Neuronal stem cell (in vitro differentiated cells): ENCODE measurements at regions not wholly inside any gene's neighbourhood (a gene's known extent, or its start where the extent isn't known, plus 50 kb on each side); places are given as distances from the start of the nearest gene placed in this dataset.

Experiments used
- DNase-seq: peaks from one replicate; pipeline ENCODE4 v3.0.0-alpha.2; 2013; ENCODE audit warnings: low spot score
- H2AFZ ChIP-seq: one replicate; pipeline ENCODE4 v1.6.1; 2013; ENCODE audit warnings: mild to moderate bottlenecking, low read length, inconsistent platforms
- H2AK5ac ChIP-seq: 2 replicates; pipeline ENCODE4 v1.6.1; 2013; ENCODE audit warnings: low read depth, mild to moderate bottlenecking, inconsistent platforms, low read length, moderate library complexity, mixed read lengths
- H2BK120ac ChIP-seq: 2 replicates; pipeline ENCODE4 v1.6.1; 2013; ENCODE audit warnings: low read depth, mild to moderate bottlenecking, inconsistent platforms, low read length, moderate library complexity, mixed read lengths
- H2BK12ac ChIP-seq: one replicate; pipeline ENCODE4 v1.6.1; 2013; ENCODE audit warnings: low read length, inconsistent platforms
- H2BK15ac ChIP-seq: 2 replicates; pipeline ENCODE4 v1.6.1; 2013; ENCODE audit warnings: mild to moderate bottlenecking, low read length, inconsistent platforms, mixed read lengths
- H2BK5ac ChIP-seq: one replicate; pipeline ENCODE4 v1.6.1; 2013; ENCODE audit warnings: inconsistent platforms, mild to moderate bottlenecking, low read length, moderate library complexity
- H3K14ac ChIP-seq: one replicate; pipeline ENCODE4 v1.6.1; 2013; ENCODE audit warnings: low read length, inconsistent platforms
- H3K18ac ChIP-seq: 2 replicates; pipeline ENCODE4 v1.6.1; 2013; ENCODE audit warnings: low read length, inconsistent platforms
- H3K23ac ChIP-seq: 2 replicates; pipeline ENCODE4 v1.6.1; 2013; ENCODE audit warnings: low read depth, mild to moderate bottlenecking, mixed read lengths, low read length, inconsistent platforms; ENCODE audit not compliant: poor library complexity
- H3K27ac ChIP-seq: replicated peaks from 3 replicates; pipeline ENCODE4 v1.5.1; 2013; ENCODE audit warnings: low read length, inconsistent platforms
- H3K27me3 ChIP-seq, 3 experiments: 2 replicates each; pipeline ENCODE4 v1.6.1; 2013; ENCODE audit warnings: low read length in 3 of 3, mild to moderate bottlenecking in 2 of 3, inconsistent platforms in 1 of 3, low read depth in 1 of 3, mixed read lengths in 1 of 3, moderate library complexity in 1 of 3; ENCODE audit not compliant: control insufficient read depth in 3 of 3, insufficient read depth in 3 of 3
- H3K36me3 ChIP-seq, 2 donors: replicated peaks in 1 of 2; 2 replicates each; pipeline ENCODE4 v1.6.1; 2013; ENCODE audit warnings: low read length in 2 of 2; ENCODE audit not compliant: control insufficient read depth in 2 of 2, insufficient read depth in 2 of 2
- H3K4ac ChIP-seq: 2 replicates; pipeline ENCODE4 v1.6.1; 2013; ENCODE audit warnings: inconsistent platforms, mild to moderate bottlenecking, low read length, moderate library complexity
- H3K4me1 ChIP-seq, 2 donors: 1 replicate in 1 of 2; 2 replicates in 1 of 2; pipeline ENCODE4 v1.6.1; 2013; ENCODE audit warnings: low read length in 2 of 2, low read depth in 1 of 2; ENCODE audit not compliant: control insufficient read depth in 2 of 2, insufficient read depth in 1 of 2
- H3K4me2 ChIP-seq: one replicate; pipeline ENCODE4 v1.6.1; 2013; ENCODE audit warnings: mild to moderate bottlenecking, low read length, inconsistent platforms; ENCODE audit not compliant: insufficient read depth, poor library complexity, severe bottlenecking
- H3K4me3 ChIP-seq, 2 donors: 2 replicates each; pipeline ENCODE4 v1.5.1; 2013; ENCODE audit warnings: low read length in 2 of 2, mild to moderate bottlenecking in 2 of 2, inconsistent platforms in 1 of 2, moderate library complexity in 1 of 2
- H3K79me1 ChIP-seq: one replicate; pipeline ENCODE4 v1.6.1; 2013; ENCODE audit warnings: low read depth, mild to moderate bottlenecking, inconsistent platforms, low read length, moderate library complexity
- H3K9ac ChIP-seq: one replicate; pipeline ENCODE4 v1.6.1; 2013; ENCODE audit warnings: mild to moderate bottlenecking, low read depth, low read length, inconsistent platforms; ENCODE audit not compliant: poor library complexity
- H3K9me3 ChIP-seq, 2 donors: replicated peaks in 1 of 2; 2 replicates each; pipeline versions ENCODE3 to v1.6.1; 2013; ENCODE audit warnings: low read length in 2 of 2, mild to moderate bottlenecking in 2 of 2, inconsistent platforms in 1 of 2, low read depth in 1 of 2, mixed read lengths in 1 of 2, moderate library complexity in 1 of 2; ENCODE audit not compliant: control insufficient read depth in 2 of 2, insufficient read depth in 1 of 2
- H4K8ac ChIP-seq: one replicate; pipeline ENCODE4 v1.6.1; 2013; ENCODE audit warnings: low read depth, mild to moderate bottlenecking, inconsistent platforms, low read length, moderate library complexity
- H4K91ac ChIP-seq: one replicate; pipeline ENCODE4 v1.6.1; 2013; ENCODE audit warnings: low read length, low read depth, mild to moderate bottlenecking, inconsistent platforms; ENCODE audit not compliant: poor library complexity
- WGBS, 2 donors: extraction: QIAGEN DNeasy Blood & Tissue Kit; methylation state at CpG; one replicate each; pipeline ENCODE4 v1.1.7; 2013; ENCODE audit warnings: missing lambda C conversion rate in 2 of 2, mixed read lengths in 1 of 2; ENCODE audit not compliant: insufficient read length in 2 of 2, insufficient replicate concordance in 1 of 2; ENCODE audit errors: extremely low coverage in 2 of 2; 5-methylcytosine and 5-hydroxymethylcytosine counted together

GRCh38 chr4:107133965-107134653 is 98.0 kb upstream of the DKK2 start:
- DNase-seq, result no peak
- Histone ChIP-seq H4K91ac (no peak overlapping the region), H2BK12ac (no peak overlapping the region), H3K14ac (no peak overlapping the region), H3K4me2 (no peak overlapping the region), H3K4me3 (no peak overlapping the region), H2AFZ (no peak overlapping the region), H4K8ac (no peak overlapping the region), H3K4ac (no peak overlapping the region), H3K27me3 (no peaks in the 10 kb centered on the region), H3K36me3 (no peaks in the 10 kb centered on the region), H2AK5ac (no peak overlapping the region), H3K4me1 (peaks cover 0 to 1% of the 10 kb centered on the region in 2 donors), H3K18ac (no peak overlapping the region), H2BK5ac (no peak overlapping the region), H3K27ac (no peak overlapping the region), H3K79me1 (no peaks in the 10 kb centered on the region), H2BK15ac (no peak overlapping the region), H3K9ac (no peak overlapping the region), H3K9me3 (no peaks in the 10 kb centered on the region), H3K23ac (no peak overlapping the region), H2BK120ac (no peak overlapping the region)
- no CpG with 5 or more reads among the region's 4 CpGs for WGBS, 2 donors

DNA sequence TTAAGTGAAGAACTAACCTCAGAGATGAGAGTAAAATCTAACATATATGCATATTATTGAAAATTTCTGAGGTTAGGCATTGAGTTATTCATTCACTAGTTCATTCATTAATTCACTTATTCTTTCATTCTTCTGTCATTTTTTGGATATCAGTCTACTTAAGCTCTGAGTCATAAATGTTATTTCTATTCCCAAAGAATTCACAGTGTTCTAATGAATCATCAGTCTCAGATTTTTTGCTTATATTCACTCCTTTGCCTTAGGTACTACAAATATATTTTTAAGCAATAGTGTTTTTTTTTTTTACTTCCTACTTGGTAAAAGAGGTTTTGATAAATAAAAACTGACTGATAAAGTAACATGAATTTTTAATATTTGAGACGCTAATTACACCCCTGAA is 95.2 kb upstream of the DKK2 start:
- Histone ChIP-seq H2BK15ac (no peak overlapping the region), H3K9me3 (no peaks in the 10 kb centered on the region), H4K8ac (no peak overlapping the region), H3K27ac (no peak overlapping the region), H3K23ac (no peak overlapping the region), H4K91ac (no peak overlapping the region), H2BK120ac (no peak overlapping the region), H2BK12ac (no peak overlapping the region), H2AFZ (no peak overlapping the region), H3K36me3 (no peaks in the 10 kb centered on the region), H3K4me3 (no peak overlapping the region), H3K79me1 (no peaks in the 10 kb centered on the region), H2AK5ac (no peak overlapping the region), H3K27me3 (no peaks in the 10 kb centered on the region), H3K9ac (no peak overlapping the region), H3K4me1 (peaks cover 0 to 1% of the 10 kb centered on the region in 2 donors), H3K14ac (no peak overlapping the region), H3K4me2 (no peak overlapping the region), H2BK5ac (no peak overlapping the region), H3K4ac (no peak overlapping the region), H3K18ac (no peak overlapping the region)
- no peak for DNase-seq
- no CpG with 5 or more reads among the region's 1 CpG for WGBS, 2 donors

GRCh38 chr4:107130157-107130556 is 94.0 kb upstream of the DKK2 start:
- no peaks in the 10 kb centered on the region for H3K9me3 ChIP-seq
- H3K14ac ChIP-seq, result no peak overlapping the region
- no CpG with 5 or more reads among the region's 3 CpGs for WGBS, 2 donors
- H3K4me1 ChIP-seq, result peaks cover 0 to 1% of the 10 kb centered on the region in 2 donors
- H2BK15ac ChIP-seq, result no peak overlapping the region
- H2BK120ac ChIP-seq, result no peak overlapping the region
- H3K9ac ChIP-seq, result no peak overlapping the region
- H4K8ac ChIP-seq, result no peak overlapping the region
- no peak overlapping the region for H2AK5ac ChIP-seq
- H3K4me2 ChIP-seq, result no peak overlapping the region
- no peak overlapping the region for H3K4ac ChIP-seq
- no peak for DNase-seq
- H3K36me3 ChIP-seq, result no peaks in the 10 kb centered on the region
- H3K23ac ChIP-seq, result no peak overlapping the region
- no peak overlapping the region for H3K18ac ChIP-seq
- H2BK12ac ChIP-seq, result no peak overlapping the region
- H2BK5ac ChIP-seq, result no peak overlapping the region
- no peak overlapping the region for H2AFZ ChIP-seq
- no peak overlapping the region for H3K4me3 ChIP-seq
- no peaks in the 10 kb centered on the region for H3K27me3 ChIP-seq
- no peak overlapping the region for H4K91ac ChIP-seq
- no peak overlapping the region for H3K27ac ChIP-seq
- no peaks in the 10 kb centered on the region for H3K79me1 ChIP-seq

- Histone ChIP-seq H2BK120ac (no peak overlapping the region), H2AFZ (no peak overlapping the region), H3K23ac (no peak overlapping the region), H3K36me3 (no peaks in the 10 kb centered on the region), H3K18ac (no peak overlapping the region), H3K79me1 (no peaks in the 10 kb centered on the region), H3K9ac (no peak overlapping the region), H3K9me3 (no peaks in the 10 kb centered on the region), H3K14ac (no peak overlapping the region), H4K91ac (no peak overlapping the region), H3K27me3 (no peaks in the 10 kb centered on the region), H4K8ac (no peak overlapping the region), H2BK15ac (no peak overlapping the region), H3K4me1 (peaks cover 0 to 1% of the 10 kb centered on the region in 2 donors), H2BK5ac (no peak overlapping the region), H3K4me2 (no peak overlapping the region), H3K27ac (no peak overlapping the region), H2AK5ac (no peak overlapping the region), H3K4ac (no peak overlapping the region), H3K4me3 (no peak overlapping the region), H2BK12ac (no peak overlapping the region)
- no CpG with 5 or more reads among the region's 1 CpG for WGBS, 2 donors
- no peak for DNase-seq
Observed at GRCh38 chr4:107129611-107130010, 93.5 kb upstream of the DKK2 start.
